ENCODE measurements at regions not wholly inside any gene's neighbourhood (a gene's known extent, or its start where the extent isn't known, plus 50 kb on each side); places are given as distances from the start of the nearest gene placed in this dataset.

DNA sequence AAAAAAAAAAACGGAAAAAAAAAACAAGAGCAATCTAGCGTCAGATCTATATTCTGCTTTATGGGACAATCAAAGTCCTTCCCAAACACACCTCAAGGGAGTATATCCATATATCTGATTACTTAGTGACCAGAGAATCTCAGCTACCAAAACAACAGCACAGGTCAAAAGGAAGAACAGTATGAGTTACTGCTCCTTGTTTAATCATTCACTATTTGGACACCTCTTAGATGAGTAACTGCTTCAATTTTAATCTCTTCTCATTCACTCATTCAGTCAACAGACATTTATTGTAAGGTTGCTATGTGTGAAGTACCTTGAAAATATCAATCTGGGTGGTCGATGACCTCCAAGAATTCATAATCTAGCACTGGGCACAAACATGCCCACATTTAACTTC is 193.2 kb downstream of the IRS2 start:
- Histone ChIP-seq H3K4me3 (ENCODE audit: low read length) (no peak overlapping the region), H3K27ac (ENCODE audit: low read depth in 1 of 2, low read length in 2 of 2) (no peak overlapping the region), H3K36me3 (ENCODE audit: insufficient read depth, low read length) (no peaks in the 10 kb centered on the region), H3K27me3 (ENCODE audit: control insufficient read depth in 1 of 2, insufficient read depth in 2 of 2, low read length in 2 of 2) (no peaks in the 10 kb centered on the region), H3K9me3 (ENCODE audit: control insufficient read depth in 1 of 2, insufficient read depth in 1 of 2, low read length in 2 of 2) (no peaks in the 10 kb centered on the region), H3K4me1 (ENCODE audit: insufficient read depth, low read length) (no peaks in the 10 kb centered on the region)
- ATAC-seq (ENCODE audit: poor library complexity) (no peak), DNase-seq (no peak)
- ChIA-PET POLR2A (no interaction called here), CTCF (no interaction called here)
- H3K9me3 Mint-ChIP-seq: no peaks in the 10 kb centered on the region
- TF ChIP-seq, protein P1, sequence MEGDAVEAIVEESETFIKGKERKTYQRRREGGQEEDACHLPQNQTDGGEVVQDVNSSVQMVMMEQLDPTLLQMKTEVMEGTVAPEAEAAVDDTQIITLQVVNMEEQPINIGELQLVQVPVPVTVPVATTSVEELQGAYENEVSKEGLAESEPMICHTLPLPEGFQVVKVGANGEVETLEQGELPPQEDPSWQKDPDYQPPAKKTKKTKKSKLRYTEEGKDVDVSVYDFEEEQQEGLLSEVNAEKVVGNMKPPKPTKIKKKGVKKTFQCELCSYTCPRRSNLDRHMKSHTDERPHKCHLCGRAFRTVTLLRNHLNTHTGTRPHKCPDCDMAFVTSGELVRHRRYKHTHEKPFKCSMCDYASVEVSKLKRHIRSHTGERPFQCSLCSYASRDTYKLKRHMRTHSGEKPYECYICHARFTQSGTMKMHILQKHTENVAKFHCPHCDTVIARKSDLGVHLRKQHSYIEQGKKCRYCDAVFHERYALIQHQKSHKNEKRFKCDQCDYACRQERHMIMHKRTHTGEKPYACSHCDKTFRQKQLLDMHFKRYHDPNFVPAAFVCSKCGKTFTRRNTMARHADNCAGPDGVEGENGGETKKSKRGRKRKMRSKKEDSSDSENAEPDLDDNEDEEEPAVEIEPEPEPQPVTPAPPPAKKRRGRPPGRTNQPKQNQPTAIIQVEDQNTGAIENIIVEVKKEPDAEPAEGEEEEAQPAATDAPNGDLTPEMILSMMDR (IDR thresholded peaks at IDR 0.05): no peak
- H3K27ac Mint-ChIP-seq: no peak overlapping the region
- intact Hi-C loops (cut with DNase I, micrococcal nuclease): no loop called here
- H3K36me3 Mint-ChIP-seq (ENCODE audit: low read depth): no peaks in the 10 kb centered on the region
- no peaks in the 10 kb centered on the region for H3K4me1 Mint-ChIP-seq (ENCODE audit: low read depth)
- H3K27me3 Mint-ChIP-seq: peaks cover 8% of the 10 kb centered on the region
- H3K4me3 Mint-ChIP-seq: no peak overlapping the region

DNA sequence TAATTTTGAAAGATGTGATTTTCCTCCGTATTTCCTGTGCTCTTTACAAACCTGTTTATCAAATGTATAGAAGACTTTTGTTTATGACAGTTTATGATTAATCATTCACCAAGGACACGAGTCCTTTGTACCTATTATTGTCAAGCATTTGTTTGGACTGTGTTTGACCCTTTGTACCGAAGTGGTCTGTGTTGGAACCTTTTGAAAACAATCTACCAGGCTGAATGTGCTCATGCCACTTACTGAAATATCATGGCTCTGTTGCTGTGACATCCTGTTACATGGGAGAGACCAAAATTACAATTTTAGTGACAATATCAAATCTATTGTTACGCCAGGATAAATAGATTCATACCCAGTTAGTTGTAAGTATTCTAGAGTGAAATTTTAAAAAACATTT is 193.6 kb downstream of the IRS2 start:
- no peaks in the 10 kb centered on the region for H3K9me3 ChIP-seq (ENCODE audit: control insufficient read depth in 1 of 2, insufficient read depth in 1 of 2, low read length in 2 of 2)
- no peaks in the 10 kb centered on the region for H3K36me3 ChIP-seq (ENCODE audit: insufficient read depth, low read length)
- ChIA-PET CTCF (no interaction called here), POLR2A (no interaction called here)
- no peaks in the 10 kb centered on the region for H3K27me3 ChIP-seq (ENCODE audit: control insufficient read depth in 1 of 2, insufficient read depth in 2 of 2, low read length in 2 of 2)
- DNase-seq (no peak), ATAC-seq (ENCODE audit: poor library complexity) (no peak)
- no peaks in the 10 kb centered on the region for H3K4me1 ChIP-seq (ENCODE audit: insufficient read depth, low read length)
- no peak overlapping the region for H3K4me3 Mint-ChIP-seq
- intact Hi-C loops (cut with DNase I, micrococcal nuclease): no loop called here
- H3K27ac Mint-ChIP-seq: no peak overlapping the region
- H3K27me3 Mint-ChIP-seq: peaks cover 9% of the 10 kb centered on the region
- no peaks in the 10 kb centered on the region for H3K36me3 Mint-ChIP-seq (ENCODE audit: low read depth)
- no peak overlapping the region for H3K27ac ChIP-seq (ENCODE audit: low read depth in 1 of 2, low read length in 2 of 2)
- no peak overlapping the region for H3K4me3 ChIP-seq (ENCODE audit: low read length)
- H3K4me1 Mint-ChIP-seq (ENCODE audit: low read depth): no peaks in the 10 kb centered on the region
- no peaks in the 10 kb centered on the region for H3K9me3 Mint-ChIP-seq
- TF ChIP-seq, protein P1 (IDR thresholded peaks at IDR 0.05): no peak

DNA sequence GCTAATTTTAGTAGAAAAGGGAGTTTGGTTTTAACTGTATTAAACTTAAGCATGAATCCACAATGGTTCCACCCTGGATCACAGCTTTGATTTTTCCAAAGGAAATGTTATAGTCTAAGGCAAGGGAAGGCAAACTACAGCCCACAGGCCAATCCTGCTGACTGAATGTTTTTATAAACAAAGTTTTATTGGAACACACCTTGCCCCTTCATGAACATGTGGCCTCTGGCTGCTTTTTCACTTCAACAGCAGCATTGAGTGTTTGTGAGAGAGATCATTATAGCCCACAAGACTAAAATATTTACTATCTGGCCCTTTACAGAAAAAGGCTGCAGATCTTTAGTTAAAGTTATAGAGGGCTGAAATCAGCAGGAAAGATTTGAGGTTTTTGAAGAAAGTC is 198.7 kb downstream of the IRS2 start:
- H3K27me3 ChIP-seq (ENCODE audit: control insufficient read depth in 1 of 2, insufficient read depth in 2 of 2, low read length in 2 of 2): peaks cover 0 to 3% of the 10 kb centered on the region in 2 experiments
- H3K4me1 ChIP-seq (ENCODE audit: insufficient read depth, low read length): no peaks in the 10 kb centered on the region
- no peak overlapping the region for H3K27ac ChIP-seq (ENCODE audit: low read depth in 1 of 2, low read length in 2 of 2)
- ChIA-PET POLR2A (no interaction called here), CTCF (no interaction called here)
- H3K4me3 Mint-ChIP-seq: no peak overlapping the region
- H3K9me3 Mint-ChIP-seq: no peaks in the 10 kb centered on the region
- peaks cover 4% of the 10 kb centered on the region for H3K27me3 Mint-ChIP-seq
- ATAC-seq (ENCODE audit: poor library complexity): no peak
- H3K4me1 Mint-ChIP-seq (ENCODE audit: low read depth): no peaks in the 10 kb centered on the region
- H3K4me3 ChIP-seq (ENCODE audit: low read length): no peak overlapping the region
- no peaks in the 10 kb centered on the region for H3K36me3 ChIP-seq (ENCODE audit: insufficient read depth, low read length)
- TF ChIP-seq, protein P1 (IDR thresholded peaks at IDR 0.05): no peak
- DNase-seq: no peak
- intact Hi-C loops (cut with DNase I, micrococcal nuclease): no loop called here
- no peaks in the 10 kb centered on the region for H3K9me3 ChIP-seq (ENCODE audit: control insufficient read depth in 1 of 2, insufficient read depth in 1 of 2, low read length in 2 of 2)
- H3K36me3 Mint-ChIP-seq (ENCODE audit: low read depth): no peaks in the 10 kb centered on the region
- no peak overlapping the region for H3K27ac Mint-ChIP-seq

All from CD4-positive, alpha-beta T cell (primary cell).